H1 (cell line): ENCODE measurements at regions not wholly inside any gene's neighbourhood (a gene's known extent, or its start where the extent isn't known, plus 50 kb on each side); places are given as distances from the start of the nearest gene placed in this dataset.

Experiments used
- ASH2L ChIP-seq: fragments of 200-600, 300-600 bp; sonication (generic); IDR thresholded peaks from one replicate; pipeline ENCODE4 v1.7.1; 2017; ENCODE audit warnings: low read length
- BACH1 ChIP-seq: IDR thresholded peaks from 2 replicates; pipeline ENCODE4 v1.6.1; 2012; ENCODE audit warnings: low read length, improper control_type of control experiment
- E2F6 ChIP-seq: IDR thresholded peaks from 2 replicates; pipeline ENCODE4 v1.6.1; 2012; ENCODE audit warnings: inconsistent platforms
- EGR1 ChIP-seq: IDR thresholded peaks from 2 replicates; pipeline ENCODE4 v1.6.1; 2011; ENCODE audit warnings: low read depth, low read length, borderline replicate concordance
- KDM5A ChIP-seq: fragments of 200-600 bp; IDR thresholded peaks from 2 replicates; pipeline ENCODE4 v1.7.1; 2012; ENCODE audit warnings: mild to moderate bottlenecking, low read length, inconsistent platforms, mixed read lengths
- SIN3A ChIP-seq, 2 experiments: IDR thresholded peaks in 1 of 2; conservative IDR thresholded peaks in 1 of 2; 2 replicates each; pipeline ENCODE4 v1.6.1; 2011 to 2012; ENCODE audit warnings: low read length in 2 of 2, improper control_type of control experiment in 1 of 2, low read depth in 1 of 2, mild to moderate bottlenecking in 1 of 2
- SP2 ChIP-seq: IDR thresholded peaks from 2 replicates; pipeline ENCODE4 v1.6.1; 2012; ENCODE audit warnings: mild to moderate bottlenecking, low read length, inconsistent platforms
- TAF1 ChIP-seq: IDR thresholded peaks from 2 replicates; pipeline ENCODE4 v1.6.1; 2011; ENCODE audit warnings: mild to moderate bottlenecking, low read depth, low read length

- TF ChIP-seq ASH2L: no peak
- TF ChIP-seq E2F6: no peak
- TF ChIP-seq KDM5A: no peak
- TF ChIP-seq TAF1: no peak
- TF ChIP-seq BACH1: no peak
- TF ChIP-seq SP2: no peak
- TF ChIP-seq EGR1: no peak
- no peak for TF ChIP-seq SIN3A (conservative IDR thresholded peaks at IDR 0.05 in 1 of 2, IDR thresholded peaks at IDR 0.05 in 1 of 2; ENCODE audit: low read depth in 1 of 2, low read length in 2 of 2)
These were observed 138.7 kb downstream of the TTC32 start (continued) for GRCh38 chr2:19762959-19763605.
